Body of pancreas (tissue), 4 donors: ENCODE measurements at regions not wholly inside any gene's neighbourhood (a gene's known extent, or its start where the extent isn't known, plus 50 kb on each side); places are given as distances from the start of the nearest gene placed in this dataset.

ENCODE experiments used
- POLR2A ChIP-seq, 3 donors: fragments of 450-650 bp; IDR thresholded peaks; one replicate each; pipeline ENCODE4 v1.6.1; 2016; ENCODE audit warnings: antibody characterized with exemption in 3 of 3, mild to moderate bottlenecking in 2 of 3
- TF ChIP-seq, protein P1 (sequence below), 7 experiments: fragments of 450-650 bp in 4 of 7; fragments of 200-600 bp in 3 of 7; sonication (generic) in 3 of 7; IDR thresholded peaks; one replicate each; pipeline ENCODE4 v1.5.1; 2016 to 2019; ENCODE audit warnings: antibody characterized with exemption in 7 of 7

DNA sequence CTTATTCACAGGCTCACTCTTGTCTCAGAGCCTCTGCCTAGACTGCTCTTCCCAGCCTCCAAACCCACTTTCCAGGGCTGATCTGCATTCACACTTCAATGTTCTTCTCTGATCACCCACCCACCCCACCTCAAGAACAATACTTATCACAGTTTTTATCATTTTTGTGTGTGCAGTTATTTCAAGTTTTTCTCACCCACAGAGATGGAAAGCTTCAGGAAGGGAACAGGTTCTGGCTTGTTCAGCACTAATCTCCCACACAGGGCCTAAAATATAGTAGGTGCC lies 160.9 kb downstream of the MRPL14 start:
- TF ChIP-seq, protein P1, sequence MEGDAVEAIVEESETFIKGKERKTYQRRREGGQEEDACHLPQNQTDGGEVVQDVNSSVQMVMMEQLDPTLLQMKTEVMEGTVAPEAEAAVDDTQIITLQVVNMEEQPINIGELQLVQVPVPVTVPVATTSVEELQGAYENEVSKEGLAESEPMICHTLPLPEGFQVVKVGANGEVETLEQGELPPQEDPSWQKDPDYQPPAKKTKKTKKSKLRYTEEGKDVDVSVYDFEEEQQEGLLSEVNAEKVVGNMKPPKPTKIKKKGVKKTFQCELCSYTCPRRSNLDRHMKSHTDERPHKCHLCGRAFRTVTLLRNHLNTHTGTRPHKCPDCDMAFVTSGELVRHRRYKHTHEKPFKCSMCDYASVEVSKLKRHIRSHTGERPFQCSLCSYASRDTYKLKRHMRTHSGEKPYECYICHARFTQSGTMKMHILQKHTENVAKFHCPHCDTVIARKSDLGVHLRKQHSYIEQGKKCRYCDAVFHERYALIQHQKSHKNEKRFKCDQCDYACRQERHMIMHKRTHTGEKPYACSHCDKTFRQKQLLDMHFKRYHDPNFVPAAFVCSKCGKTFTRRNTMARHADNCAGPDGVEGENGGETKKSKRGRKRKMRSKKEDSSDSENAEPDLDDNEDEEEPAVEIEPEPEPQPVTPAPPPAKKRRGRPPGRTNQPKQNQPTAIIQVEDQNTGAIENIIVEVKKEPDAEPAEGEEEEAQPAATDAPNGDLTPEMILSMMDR (IDR thresholded peaks at IDR 0.05) = no peak
- TF ChIP-seq POLR2A (IDR thresholded peaks at IDR 0.05) = no peak
